Stimulated activated naive B cell treated with anti-CD40 and anti-IgM and Interleukin-4, amounts not matched to agents 10 μg/mL and 1 μg/mL and 100 μg/mL, for 72 hours (primary cell): ENCODE measurements at regions not wholly inside any gene's neighbourhood (a gene's known extent, or its start where the extent isn't known, plus 50 kb on each side); places are given as distances from the start of the nearest gene placed in this dataset.

ENCODE experiments used
- ATAC-seq, 2 donors: fragments of 150-1000 bp; cut with Tn5 transposase; replicated peaks; 2 replicates each; pipeline ENCODE4 v1.10.0; 2021; ENCODE audit warnings: moderate library complexity in 1 of 2
- DNase-seq: peaks from one replicate; pipeline ENCODE4 v3.0.0; 2021
- H3K27ac Mint-ChIP-seq: one replicate; pipeline ENCODE4 v1.8.0; 2022; ENCODE audit warnings: mild to moderate bottlenecking, mixed read lengths
- H3K27me3 Mint-ChIP-seq, 2 donors: one replicate each; pipeline ENCODE4 v1.8.0; 2022; ENCODE audit warnings: mixed read lengths in 2 of 2
- H3K36me3 Mint-ChIP-seq, 2 donors: one replicate each; pipeline ENCODE4 v1.8.0; 2022; ENCODE audit warnings: mixed read lengths in 2 of 2, mild to moderate bottlenecking in 1 of 2
- H3K4me1 Mint-ChIP-seq, 2 donors: one replicate each; pipeline ENCODE4 v1.8.0; 2022; ENCODE audit warnings: mixed read lengths in 2 of 2, mild to moderate bottlenecking in 1 of 2
- H3K4me3 Mint-ChIP-seq, 2 donors: one replicate each; pipeline ENCODE4 v1.8.0; 2022; ENCODE audit warnings: mild to moderate bottlenecking in 2 of 2, mixed read lengths in 2 of 2, moderate library complexity in 1 of 2
- H3K9me3 Mint-ChIP-seq, 2 donors: one replicate each; pipeline ENCODE4 v1.8.0; 2022; ENCODE audit warnings: mixed read lengths in 2 of 2, mild to moderate bottlenecking in 1 of 2

DNA sequence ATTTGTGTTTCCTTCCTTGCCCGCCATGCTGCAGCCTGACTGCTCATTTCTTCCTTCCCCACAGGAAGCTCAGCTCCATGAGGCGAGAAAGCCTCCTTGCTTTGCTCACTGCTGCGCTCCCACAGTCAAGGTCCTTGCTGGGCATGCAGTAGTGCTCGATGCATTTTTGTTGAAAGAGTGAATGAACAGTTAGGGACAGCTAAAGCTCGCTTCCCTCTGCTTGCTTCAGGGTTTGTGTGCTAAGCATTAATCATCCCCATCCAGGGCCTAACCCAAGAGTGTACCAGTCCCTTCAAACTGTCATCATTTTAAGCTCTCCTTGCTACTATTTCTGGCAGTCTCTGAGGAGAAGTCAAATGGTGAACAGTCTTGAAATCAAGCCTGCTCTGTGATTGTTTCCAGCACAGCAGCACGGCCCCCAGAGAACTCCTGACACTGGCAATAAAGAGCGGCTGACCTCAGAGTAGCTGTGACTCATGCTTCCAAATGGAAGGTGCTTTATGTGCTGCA, 171.7 kb upstream of the SOX11 start:
- H3K27ac Mint-ChIP-seq = no peak overlapping the region
- no peaks in the 10 kb centered on the region for H3K36me3 Mint-ChIP-seq
- no peak overlapping the region for H3K4me3 Mint-ChIP-seq
- H3K4me1 Mint-ChIP-seq = no peaks in the 10 kb centered on the region
- ATAC-seq = no peak
- no peaks in the 10 kb centered on the region for H3K9me3 Mint-ChIP-seq
- no peaks in the 10 kb centered on the region for H3K27me3 Mint-ChIP-seq
- no peak for DNase-seq

DNA sequence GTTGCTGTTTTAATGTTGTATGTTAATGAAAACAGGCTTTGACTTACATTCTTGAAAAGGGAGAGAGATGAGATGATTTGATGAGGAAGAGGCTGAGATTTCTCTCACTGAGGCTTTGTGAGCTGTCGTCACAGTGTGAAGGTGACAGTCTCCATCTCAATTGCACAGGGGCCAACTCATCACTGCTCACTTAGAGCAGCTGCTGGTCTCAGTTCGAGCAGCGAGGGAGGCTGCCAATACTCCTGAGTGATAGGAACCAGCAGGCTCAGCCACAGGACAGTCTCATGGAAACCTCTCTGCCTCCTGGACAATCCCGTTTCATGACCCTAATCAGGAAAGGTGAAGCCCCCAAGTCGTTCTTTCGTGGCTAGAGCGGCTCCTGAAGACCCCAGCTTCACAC, 170.7 kb upstream of the SOX11 start:
- H3K4me3 Mint-ChIP-seq = no peak overlapping the region
- peaks cover 0 to 1% of the 10 kb centered on the region in 2 donors for H3K9me3 Mint-ChIP-seq
- H3K27me3 Mint-ChIP-seq = no peaks in the 10 kb centered on the region
- no peak overlapping the region for H3K27ac Mint-ChIP-seq
- no peak for DNase-seq
- no peaks in the 10 kb centered on the region for H3K4me1 Mint-ChIP-seq
- ATAC-seq = no peak
- H3K36me3 Mint-ChIP-seq = no peaks in the 10 kb centered on the region

DNA sequence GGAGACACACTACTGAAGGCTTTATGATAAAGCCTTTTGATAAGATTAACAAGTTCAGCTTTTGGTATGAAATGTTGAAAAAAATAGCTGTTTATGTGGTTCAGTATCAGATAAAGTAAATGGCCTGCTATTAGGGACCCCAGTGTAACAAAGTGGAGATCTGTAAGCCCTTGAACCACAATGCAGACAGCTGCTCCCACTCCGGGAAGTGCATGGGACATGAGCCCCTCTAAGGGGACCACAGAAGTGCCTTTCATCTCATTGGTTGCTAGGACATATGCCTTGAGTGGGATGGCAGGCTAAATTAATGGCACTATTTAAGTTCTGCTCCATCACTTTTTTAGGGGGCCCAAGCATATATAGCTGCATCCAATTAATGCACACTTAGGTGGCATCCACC, 167.6 kb upstream of the SOX11 start:
- Mint-ChIP-seq H3K4me3 (no peak overlapping the region), H3K27ac (no peak overlapping the region), H3K27me3 (no peaks in the 10 kb centered on the region), H3K9me3 (peaks cover 0 to 2% of the 10 kb centered on the region in 2 donors), H3K36me3 (no peaks in the 10 kb centered on the region), H3K4me1 (no peaks in the 10 kb centered on the region)
- DNase-seq (no peak), ATAC-seq (no peak)

DNA sequence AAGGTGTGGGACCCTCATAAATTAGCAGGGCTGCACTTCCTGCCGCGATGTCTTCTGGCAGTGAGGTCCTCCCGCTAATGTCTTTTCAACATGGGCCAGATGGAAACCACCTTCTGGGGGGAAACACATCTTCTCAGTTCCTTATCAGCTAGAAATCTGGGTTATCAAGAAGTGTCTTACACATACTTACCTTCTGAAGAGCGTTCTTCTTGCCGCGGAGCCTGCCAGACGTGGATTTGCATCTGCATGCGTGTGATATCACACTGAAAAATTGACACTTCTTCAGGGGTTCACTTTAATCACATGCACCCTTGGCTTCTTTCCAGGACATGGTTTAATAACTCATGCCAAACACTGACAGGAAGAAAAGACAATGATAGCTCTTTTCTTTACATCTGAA, 163.5 kb upstream of the SOX11 start:
- Mint-ChIP-seq H3K4me1 (no peaks in the 10 kb centered on the region), H3K27me3 (no peaks in the 10 kb centered on the region), H3K36me3 (no peaks in the 10 kb centered on the region), H3K4me3 (no peak overlapping the region), H3K9me3 (peaks cover 0 to 2% of the 10 kb centered on the region in 2 donors), H3K27ac (no peak overlapping the region)
- ATAC-seq = no peak
- no peak for DNase-seq

DNA sequence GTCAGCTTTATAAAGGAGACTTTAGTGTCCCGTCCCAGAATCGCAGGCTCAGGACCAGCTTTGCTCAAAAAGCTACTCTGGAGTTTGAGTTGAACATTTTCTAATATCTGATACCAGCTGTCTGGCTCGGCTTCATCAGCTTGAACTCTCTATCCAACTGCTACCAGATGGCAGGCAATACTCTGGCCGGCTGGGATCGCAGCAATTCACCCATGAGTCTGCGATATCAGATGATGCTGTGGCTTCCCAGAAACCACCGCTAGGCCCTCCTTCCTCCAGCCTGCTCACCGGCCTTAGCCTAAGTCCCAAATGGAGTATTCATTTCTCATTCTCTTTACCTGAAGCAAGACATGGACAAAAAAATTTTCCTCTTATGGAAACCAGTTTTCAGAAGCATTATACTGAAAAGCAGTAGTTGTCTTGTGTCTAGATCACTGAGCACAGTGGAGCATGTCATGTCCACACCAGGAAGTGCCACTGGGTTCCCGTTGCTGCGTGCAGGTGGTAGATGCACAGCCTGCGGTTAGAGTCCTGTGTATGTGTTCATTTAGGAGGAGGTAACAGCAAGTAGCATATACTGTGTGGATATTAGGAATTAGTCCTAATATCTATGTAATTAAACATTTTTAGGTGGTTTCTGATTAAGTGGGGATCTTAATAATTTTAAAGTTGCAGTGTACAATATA, 162.0 kb upstream of the SOX11 start:
- Mint-ChIP-seq H3K27ac (no peak overlapping the region), H3K27me3 (no peaks in the 10 kb centered on the region), H3K9me3 (peaks cover 0 to 2% of the 10 kb centered on the region in 2 donors), H3K36me3 (no peaks in the 10 kb centered on the region), H3K4me3 (no peak overlapping the region), H3K4me1 (no peaks in the 10 kb centered on the region)
- ATAC-seq = no peak
- no peak for DNase-seq

DNA sequence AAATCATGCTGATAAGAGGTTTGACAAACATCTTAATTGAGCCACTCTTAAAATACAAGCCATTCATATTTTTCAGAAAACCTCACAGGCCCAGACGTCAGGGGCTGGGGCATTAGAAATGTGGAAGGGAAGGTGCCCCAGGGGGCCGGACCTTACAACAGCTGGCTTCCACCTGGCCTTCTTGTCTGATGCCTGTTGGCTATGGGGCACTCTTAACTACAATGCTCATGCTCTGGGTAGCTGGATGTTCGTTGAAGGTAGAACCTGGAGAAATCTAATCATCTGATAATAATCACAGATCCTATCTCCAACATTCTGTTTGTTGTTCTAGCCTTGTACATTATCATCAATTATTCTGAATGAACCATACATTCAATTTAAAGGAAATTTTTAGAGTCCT, 156.9 kb upstream of the SOX11 start:
- H3K4me1 Mint-ChIP-seq = no peaks in the 10 kb centered on the region
- no peak overlapping the region for H3K4me3 Mint-ChIP-seq
- H3K9me3 Mint-ChIP-seq = peaks cover 3 to 4% of the 10 kb centered on the region in 2 donors
- no peak for DNase-seq
- H3K27me3 Mint-ChIP-seq = no peaks in the 10 kb centered on the region
- no peak for ATAC-seq
- H3K36me3 Mint-ChIP-seq = no peaks in the 10 kb centered on the region
- no peak overlapping the region for H3K27ac Mint-ChIP-seq

DNA sequence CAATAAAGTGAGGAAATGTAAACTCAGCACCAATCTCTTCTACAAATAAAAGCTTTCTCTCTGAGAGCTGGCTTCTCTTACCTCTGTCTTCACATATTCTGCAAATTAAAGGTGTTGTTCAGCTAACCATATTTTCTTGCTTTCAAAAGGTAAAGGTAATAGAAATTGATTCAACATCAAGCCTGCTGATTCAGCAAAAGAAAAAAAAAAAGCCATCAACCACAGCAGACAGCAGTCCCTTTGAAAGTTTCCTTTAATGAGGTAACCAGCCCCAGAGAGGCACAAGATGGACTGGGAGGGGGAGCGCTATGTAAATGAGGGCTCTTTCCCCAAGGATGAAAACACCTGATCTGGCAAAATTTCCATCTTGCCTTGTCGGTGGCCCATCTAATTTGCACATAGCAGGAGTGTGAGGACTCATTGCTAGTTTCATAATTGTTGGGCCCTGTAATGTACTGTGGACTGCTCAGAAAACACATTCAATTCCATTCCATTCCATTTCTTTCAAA, 154.9 kb upstream of the SOX11 start:
- DNase-seq (no peak), ATAC-seq (no peak)
- Mint-ChIP-seq H3K4me3 (no peak overlapping the region), H3K9me3 (peaks cover 3 to 4% of the 10 kb centered on the region in 2 donors), H3K27ac (no peak overlapping the region), H3K36me3 (no peaks in the 10 kb centered on the region), H3K27me3 (no peaks in the 10 kb centered on the region), H3K4me1 (no peaks in the 10 kb centered on the region)

DNA sequence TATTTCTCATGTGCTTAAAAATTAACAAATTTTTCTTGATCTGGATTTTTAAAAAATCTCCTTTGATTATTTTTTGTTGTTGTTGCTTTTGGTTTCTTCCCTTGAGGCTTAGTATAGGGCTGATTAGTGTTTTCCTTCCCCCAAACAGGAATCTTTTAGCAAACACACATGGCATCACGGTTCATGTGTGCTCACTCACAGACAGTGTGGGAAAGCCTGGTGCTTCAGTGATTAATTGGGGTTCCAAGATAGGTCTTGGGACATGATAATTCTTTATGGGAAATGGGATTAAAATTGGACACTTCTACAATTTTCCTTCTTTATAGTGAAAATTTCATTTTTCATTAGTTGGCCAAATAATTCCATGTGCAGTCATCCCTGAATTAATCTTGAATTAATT, 153.9 kb upstream of the SOX11 start:
- no peak overlapping the region for H3K4me3 Mint-ChIP-seq
- no peak overlapping the region for H3K27ac Mint-ChIP-seq
- H3K4me1 Mint-ChIP-seq = no peaks in the 10 kb centered on the region
- no peaks in the 10 kb centered on the region for H3K27me3 Mint-ChIP-seq
- ATAC-seq (no peak), DNase-seq (no peak)
- peaks cover 8 to 9% of the 10 kb centered on the region in 2 donors for H3K9me3 Mint-ChIP-seq
- H3K36me3 Mint-ChIP-seq = no peaks in the 10 kb centered on the region

DNA sequence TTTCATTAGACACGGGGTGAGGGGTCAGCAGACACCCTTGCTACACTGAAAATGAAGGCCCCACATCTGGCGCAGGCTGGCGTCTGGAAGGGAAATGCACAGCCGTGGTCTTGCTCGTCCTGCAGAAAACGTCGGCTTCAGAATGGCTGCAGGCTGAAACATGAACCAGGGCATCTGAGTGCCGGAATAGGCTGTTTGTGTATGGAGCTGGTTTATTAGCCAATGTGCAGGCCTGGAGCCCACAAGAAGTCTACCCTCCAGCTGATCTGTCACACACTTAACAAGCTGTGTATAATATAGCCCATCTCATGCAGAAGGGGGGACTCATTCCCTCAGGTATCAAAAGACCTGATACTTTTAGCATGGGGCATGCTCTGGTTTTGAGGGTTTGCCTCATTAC, 153.4 kb upstream of the SOX11 start:
- DNase-seq = no peak
- Mint-ChIP-seq H3K36me3 (no peaks in the 10 kb centered on the region), H3K4me3 (no peak overlapping the region), H3K27ac (no peak overlapping the region), H3K9me3 (peaks cover 9 to 11% of the 10 kb centered on the region in 2 donors), H3K4me1 (no peaks in the 10 kb centered on the region), H3K27me3 (no peaks in the 10 kb centered on the region)
- ATAC-seq = no peak

DNA sequence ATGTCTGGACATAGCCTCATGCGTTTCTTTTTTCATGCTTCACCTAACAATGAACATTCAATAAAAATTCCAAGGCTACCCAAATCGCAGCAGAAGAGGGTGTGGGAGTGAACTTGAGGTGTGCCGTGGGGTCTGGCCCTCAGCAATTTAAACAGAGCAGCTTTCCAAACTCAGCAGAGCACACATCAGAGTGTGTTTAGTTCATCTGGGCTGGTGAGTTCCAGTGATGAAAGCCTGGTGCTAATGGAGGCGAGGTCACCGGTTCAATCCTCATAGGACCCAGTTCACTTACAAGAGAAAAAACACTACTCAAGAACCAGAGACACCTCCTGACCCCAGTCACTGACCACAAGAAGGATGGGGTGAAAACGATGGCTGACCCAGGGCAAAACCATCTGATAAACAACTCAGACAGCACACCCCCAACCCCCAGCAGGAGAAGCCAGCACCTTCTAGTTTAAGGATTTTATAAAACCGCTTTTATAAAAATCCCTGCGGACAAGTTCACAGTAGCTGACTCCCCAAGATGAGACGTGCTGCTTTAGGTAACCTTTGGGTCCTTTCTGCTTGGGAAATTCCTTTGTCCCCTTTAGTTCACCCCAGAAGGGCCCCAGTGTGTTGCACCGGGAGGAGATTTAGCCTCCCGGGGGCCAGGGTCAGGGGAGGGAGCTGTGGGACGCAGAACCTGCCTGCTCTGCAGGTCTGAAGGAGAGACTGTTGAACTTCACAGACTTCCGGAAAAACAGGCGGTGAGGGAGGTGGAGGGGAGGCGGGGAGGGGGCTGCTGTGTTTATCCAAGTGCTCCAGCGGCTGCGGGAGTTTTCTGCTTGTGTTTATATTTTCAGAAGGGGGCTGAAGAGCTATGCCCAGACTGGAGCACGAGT, 152.7 kb upstream of the SOX11 start:
- DNase-seq (no peak), ATAC-seq (no peak)
- H3K4me1 Mint-ChIP-seq = no peaks in the 10 kb centered on the region
- H3K4me3 Mint-ChIP-seq = no peak overlapping the region
- H3K9me3 Mint-ChIP-seq = peaks cover 9 to 11% of the 10 kb centered on the region in 2 donors
- no peaks in the 10 kb centered on the region for H3K36me3 Mint-ChIP-seq
- H3K27ac Mint-ChIP-seq = no peak overlapping the region
- H3K27me3 Mint-ChIP-seq = no peaks in the 10 kb centered on the region

DNA sequence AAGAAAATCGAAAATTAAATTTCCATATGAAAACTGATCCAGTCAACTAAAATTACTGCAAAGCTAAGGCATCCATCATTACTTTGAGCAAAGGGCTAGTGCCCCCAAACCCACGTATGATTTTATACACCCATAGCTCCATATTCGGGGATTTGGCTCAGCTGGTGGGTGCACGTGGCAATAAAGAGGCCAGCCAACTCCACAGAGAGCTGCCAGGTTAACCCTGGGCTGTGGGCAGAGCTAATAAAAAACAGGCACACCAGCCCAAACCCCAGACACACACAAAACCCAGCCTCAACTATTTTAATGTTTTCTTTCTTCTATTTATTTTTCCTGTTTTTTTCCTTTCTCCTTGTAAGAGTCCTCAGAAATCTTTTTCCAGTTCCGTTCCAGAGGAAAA, 151.3 kb upstream of the SOX11 start:
- DNase-seq (no peak), ATAC-seq (no peak)
- no peak overlapping the region for H3K4me3 Mint-ChIP-seq
- H3K4me1 Mint-ChIP-seq = no peaks in the 10 kb centered on the region
- H3K9me3 Mint-ChIP-seq = peaks cover 18 to 19% of the 10 kb centered on the region in 2 donors
- H3K27ac Mint-ChIP-seq = no peak overlapping the region
- no peaks in the 10 kb centered on the region for H3K36me3 Mint-ChIP-seq
- no peaks in the 10 kb centered on the region for H3K27me3 Mint-ChIP-seq

DNA sequence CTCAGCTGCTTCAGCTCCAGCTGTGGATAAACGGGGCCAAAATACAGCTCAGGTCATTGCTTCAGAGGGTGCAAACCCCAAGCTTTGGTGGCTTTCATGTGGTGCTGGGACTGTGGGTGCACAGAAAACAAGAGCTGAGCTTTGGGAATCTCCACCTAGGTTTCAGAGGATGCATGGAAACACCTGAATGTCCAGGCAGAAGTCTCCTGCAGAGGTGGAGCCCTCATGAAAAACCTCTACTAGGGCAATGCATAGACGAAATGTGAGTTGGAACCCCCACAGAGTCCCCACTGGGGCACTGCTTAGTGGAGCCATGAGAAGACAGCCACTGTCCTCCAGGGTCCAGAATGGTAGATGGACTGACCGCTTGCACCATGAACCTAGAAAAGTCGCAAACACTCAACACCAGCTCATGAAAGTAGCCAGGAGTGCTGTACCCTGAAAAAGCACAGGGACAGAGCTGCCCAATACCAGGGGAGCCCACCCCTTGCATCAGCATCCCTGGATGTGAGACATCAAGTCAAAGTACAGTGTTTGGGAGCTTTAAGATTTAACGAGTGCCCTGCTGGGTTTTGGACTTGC, 147.9 kb upstream of the SOX11 start:
- Mint-ChIP-seq H3K36me3 (no peaks in the 10 kb centered on the region), H3K4me3 (no peak overlapping the region), H3K4me1 (no peaks in the 10 kb centered on the region), H3K27ac (no peak overlapping the region), H3K27me3 (no peaks in the 10 kb centered on the region), H3K9me3 (peaks cover 15% of the 10 kb centered on the region in 2 donors)
- no peak for ATAC-seq
- DNase-seq = no peak

DNA sequence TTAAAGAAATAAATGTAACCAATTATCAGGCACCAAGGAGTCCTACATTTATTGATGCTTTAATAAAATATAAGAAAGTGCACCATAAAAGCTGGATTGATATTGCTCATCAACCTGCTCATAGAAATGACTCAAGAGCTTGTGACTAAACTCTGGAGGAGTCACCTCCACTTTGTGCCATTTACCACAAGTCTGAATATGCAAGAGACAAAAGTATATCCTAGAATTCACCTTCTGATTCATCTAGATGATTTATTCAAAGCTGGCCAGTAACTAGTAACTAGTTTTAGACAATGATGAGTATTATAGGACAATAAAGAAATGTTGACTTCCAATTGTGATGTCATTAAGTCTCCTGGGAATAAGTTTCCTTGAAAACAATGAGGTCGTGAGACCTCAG, 146.0 kb upstream of the SOX11 start:
- Mint-ChIP-seq H3K27me3 (no peaks in the 10 kb centered on the region), H3K36me3 (no peaks in the 10 kb centered on the region), H3K4me1 (no peaks in the 10 kb centered on the region), H3K27ac (no peak overlapping the region), H3K4me3 (no peak overlapping the region), H3K9me3 (peaks cover 15% of the 10 kb centered on the region in 2 donors)
- DNase-seq (no peak), ATAC-seq (no peak)

DNA sequence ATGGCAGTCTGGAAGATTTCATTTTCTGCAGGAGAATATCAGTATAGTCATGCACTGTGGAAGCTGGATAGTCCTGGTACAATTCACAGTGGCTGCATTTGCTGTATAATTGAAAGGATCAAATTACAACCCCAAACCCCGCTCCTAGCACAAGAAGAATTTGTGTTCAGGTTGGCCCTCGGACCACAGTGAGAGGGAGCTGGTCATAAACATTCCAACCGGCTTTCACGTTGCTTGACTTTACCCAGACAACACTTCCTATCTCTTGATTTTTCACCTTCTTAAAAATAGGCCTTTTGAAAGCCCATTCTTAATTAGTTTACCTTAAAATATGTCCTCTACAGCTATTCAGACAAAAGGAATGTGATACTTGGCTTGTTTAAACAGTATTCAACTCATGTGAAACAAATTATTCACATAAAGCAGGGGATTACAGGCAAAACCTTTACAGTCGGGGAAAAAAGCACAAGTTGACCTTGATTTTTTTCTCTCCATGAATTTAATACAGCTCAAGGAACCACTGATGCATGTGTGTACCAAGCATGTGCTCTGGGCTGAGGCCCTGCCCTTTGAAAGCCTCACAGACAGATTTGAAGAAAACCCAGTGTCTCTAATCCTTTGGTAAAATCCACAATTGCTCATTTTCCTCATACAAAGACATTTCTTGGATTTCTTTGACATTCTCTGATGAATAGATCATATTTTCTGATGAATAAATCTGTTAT, 143.0 kb upstream of the SOX11 start:
- H3K27ac Mint-ChIP-seq = no peak overlapping the region
- no peak overlapping the region for H3K4me3 Mint-ChIP-seq
- ATAC-seq = no peak
- H3K9me3 Mint-ChIP-seq = peaks cover 16 to 22% of the 10 kb centered on the region in 2 donors
- H3K36me3 Mint-ChIP-seq = no peaks in the 10 kb centered on the region
- no peaks in the 10 kb centered on the region for H3K4me1 Mint-ChIP-seq
- no peaks in the 10 kb centered on the region for H3K27me3 Mint-ChIP-seq
- no peak for DNase-seq
